Astrocyte of the spinal cord (primary cell): ENCODE measurements at regions not wholly inside any gene's neighbourhood (a gene's known extent, or its start where the extent isn't known, plus 50 kb on each side); places are given as distances from the start of the nearest gene placed in this dataset.
"Not testable (repeated sequence)": the region's sequence is repeated elsewhere in the genome, so short reads cannot be mapped to it uniquely, and the experiment has no call there.

Source experiments
- DNase-seq: peaks from one replicate; pipeline ENCODE4 v3.0.0; 2011; ENCODE audit warnings: low read depth, low spot score
- H3K4me3 ChIP-seq: 2 replicates; pipeline ENCODE4 v1.5.1; 2011; ENCODE audit warnings: low read depth, mild to moderate bottlenecking, low read length, moderate library complexity
- in situ Hi-C: cut with HindIII; loops from 2 replicates; pipeline ENCODE4 v1.10.0; 2017; ENCODE audit warnings: low sequenced_read_pairs
- TF ChIP-seq, protein P1 (sequence below): IDR thresholded peaks from 2 replicates; pipeline ENCODE4 v1.5.1; 2012; ENCODE audit warnings: low read depth, mild to moderate bottlenecking, low read length, inconsistent platforms

DNA sequence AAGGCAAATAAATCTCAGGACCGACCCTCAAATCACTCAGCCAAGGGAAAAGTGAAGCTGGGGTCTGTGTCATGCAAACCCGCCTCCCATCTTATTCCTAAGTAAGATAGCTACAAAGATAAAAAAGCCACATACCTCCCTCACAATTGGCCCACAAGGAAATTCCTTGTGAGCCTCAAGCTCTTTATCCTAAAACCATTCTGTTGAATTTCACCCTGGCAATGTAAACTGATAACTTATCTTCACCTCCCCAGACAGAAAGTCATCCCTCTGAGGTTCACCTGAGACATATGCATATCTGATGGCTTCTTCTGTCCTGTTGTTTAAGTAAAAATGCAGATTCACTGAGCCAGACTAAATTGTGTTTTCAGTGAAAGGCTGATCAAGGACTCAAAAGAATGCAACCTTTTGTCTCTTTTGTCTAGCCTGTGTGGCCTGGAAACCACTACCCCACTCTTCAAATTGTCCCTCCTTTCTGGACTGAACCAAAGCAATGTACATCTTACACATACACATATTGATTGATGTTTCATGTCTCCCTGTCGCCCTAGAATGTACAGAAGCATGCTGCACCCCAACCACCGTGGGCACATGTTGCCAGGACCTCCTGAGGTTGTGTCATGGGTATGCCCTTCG, 91.3 kb downstream of the MFAP3L start:
- H3K4me3 ChIP-seq: no peak overlapping the region
- no peak for DNase-seq
- TF ChIP-seq, protein P1, sequence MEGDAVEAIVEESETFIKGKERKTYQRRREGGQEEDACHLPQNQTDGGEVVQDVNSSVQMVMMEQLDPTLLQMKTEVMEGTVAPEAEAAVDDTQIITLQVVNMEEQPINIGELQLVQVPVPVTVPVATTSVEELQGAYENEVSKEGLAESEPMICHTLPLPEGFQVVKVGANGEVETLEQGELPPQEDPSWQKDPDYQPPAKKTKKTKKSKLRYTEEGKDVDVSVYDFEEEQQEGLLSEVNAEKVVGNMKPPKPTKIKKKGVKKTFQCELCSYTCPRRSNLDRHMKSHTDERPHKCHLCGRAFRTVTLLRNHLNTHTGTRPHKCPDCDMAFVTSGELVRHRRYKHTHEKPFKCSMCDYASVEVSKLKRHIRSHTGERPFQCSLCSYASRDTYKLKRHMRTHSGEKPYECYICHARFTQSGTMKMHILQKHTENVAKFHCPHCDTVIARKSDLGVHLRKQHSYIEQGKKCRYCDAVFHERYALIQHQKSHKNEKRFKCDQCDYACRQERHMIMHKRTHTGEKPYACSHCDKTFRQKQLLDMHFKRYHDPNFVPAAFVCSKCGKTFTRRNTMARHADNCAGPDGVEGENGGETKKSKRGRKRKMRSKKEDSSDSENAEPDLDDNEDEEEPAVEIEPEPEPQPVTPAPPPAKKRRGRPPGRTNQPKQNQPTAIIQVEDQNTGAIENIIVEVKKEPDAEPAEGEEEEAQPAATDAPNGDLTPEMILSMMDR: no peak
- in situ Hi-C loops: no loop called here

DNA sequence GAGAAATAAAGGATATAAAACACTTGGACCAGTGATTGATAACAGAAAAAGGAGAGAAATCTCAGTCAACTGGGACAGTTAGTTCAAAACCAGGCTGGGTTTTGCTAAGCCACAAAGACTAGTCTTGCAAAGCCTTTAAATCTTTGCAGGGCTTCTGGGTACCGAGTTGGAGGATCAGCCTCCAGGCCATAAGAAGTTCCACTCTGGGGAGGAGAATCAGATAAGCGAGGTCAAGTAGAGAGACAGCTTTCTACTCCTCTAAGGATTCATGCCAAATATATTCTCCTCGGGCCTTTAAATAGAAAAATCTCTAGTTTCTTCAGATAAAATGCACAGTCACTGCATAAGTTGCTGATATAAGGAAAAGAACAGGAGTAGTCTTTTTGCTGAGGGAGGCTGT, 92.7 kb downstream of the MFAP3L start:
- in situ Hi-C loops: no loop called here
- H3K4me3 ChIP-seq: no peak overlapping the region
- DNase-seq: no peak
- TF ChIP-seq, protein P1: no peak

DNA sequence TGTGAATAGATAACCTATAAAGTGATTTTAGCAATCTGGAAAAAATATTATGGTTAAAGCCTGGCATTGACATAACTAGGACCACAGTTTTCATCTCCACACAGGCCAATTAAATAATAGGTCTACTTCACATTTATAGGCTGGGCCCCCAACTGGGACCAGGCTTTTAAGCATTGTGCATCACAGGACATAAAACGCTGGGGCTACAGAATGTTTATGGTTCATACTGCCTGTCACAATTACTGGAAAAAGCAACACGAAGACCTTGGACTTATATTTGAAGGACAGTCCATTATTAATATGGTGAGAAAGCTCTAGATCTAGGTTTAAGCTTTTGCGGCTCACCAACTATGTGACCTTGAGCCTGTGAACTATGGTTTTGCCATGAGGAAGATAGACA, 94.2 kb downstream of the MFAP3L start:
- no peak for DNase-seq
- H3K4me3 ChIP-seq: no peak overlapping the region
- TF ChIP-seq, protein P1: no peak
- in situ Hi-C loops: no loop called here

DNA sequence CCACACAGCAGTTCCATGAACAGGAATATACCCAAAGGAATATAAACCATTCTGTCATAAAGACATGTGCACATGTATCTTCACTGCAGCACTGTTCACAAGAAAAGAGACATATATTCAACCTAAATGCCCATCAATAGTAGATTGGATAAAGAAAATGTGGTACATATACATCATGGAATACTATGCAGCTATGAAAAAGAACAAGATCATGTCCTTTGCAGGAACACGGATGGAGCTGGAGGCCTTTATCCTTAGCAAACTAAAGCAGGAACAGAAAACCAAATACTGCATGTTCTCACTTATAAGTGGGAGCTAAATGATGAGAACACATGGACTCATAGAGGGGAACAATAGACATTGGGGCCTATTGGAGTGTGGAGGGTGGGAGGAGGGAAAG, 95.4 kb downstream of the MFAP3L start:
- in situ Hi-C loops, DNase-seq, H3K4me3 ChIP-seq: not testable (repeated sequence)

DNA sequence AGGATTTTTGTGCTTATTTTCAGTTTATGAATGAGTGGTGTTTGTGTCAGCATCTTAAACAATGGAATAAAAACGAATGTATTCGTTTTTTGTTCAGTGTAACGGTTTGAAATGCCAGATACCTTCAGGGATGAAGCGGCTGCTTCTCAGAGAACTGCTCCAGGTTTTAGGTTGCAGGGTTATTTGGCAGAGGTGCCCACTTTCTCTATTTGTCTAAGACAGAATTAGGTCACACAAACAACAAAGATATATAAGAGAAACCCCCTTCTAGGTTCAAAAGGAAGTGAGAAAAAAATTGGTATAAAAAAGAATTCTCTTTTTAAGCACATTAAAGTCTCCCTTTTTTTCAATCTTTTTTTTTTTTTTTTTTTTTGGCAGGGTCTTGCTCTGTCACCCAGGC, 98.9 kb downstream of the MFAP3L start:
- DNase-seq: no peak
- in situ Hi-C loops: no loop called here
- no peak overlapping the region for H3K4me3 ChIP-seq
- TF ChIP-seq, protein P1: no peak

DNA sequence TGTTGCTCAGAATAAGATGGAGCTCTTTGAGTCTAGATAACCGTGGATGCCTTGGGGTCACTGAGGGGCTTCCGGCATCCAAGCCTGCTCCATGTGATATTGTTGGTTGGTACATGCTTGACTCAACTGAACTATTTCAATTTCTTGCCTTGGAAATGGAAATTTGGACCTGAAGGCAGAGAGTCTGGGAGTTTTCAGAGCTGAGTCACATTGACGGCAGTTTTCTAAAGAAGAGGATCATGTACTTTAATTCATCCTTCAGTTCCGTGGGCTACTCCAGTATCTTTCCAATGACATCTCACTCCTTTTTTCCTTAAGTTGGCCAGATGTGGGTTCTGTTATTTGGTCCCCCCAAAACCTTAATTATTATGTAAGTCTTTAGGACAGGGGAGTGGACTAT, 100.5 kb downstream of the MFAP3L start:
- DNase-seq: no peak
- TF ChIP-seq, protein P1: no peak
- no peak overlapping the region for H3K4me3 ChIP-seq
- in situ Hi-C loops: no loop called here

DNA sequence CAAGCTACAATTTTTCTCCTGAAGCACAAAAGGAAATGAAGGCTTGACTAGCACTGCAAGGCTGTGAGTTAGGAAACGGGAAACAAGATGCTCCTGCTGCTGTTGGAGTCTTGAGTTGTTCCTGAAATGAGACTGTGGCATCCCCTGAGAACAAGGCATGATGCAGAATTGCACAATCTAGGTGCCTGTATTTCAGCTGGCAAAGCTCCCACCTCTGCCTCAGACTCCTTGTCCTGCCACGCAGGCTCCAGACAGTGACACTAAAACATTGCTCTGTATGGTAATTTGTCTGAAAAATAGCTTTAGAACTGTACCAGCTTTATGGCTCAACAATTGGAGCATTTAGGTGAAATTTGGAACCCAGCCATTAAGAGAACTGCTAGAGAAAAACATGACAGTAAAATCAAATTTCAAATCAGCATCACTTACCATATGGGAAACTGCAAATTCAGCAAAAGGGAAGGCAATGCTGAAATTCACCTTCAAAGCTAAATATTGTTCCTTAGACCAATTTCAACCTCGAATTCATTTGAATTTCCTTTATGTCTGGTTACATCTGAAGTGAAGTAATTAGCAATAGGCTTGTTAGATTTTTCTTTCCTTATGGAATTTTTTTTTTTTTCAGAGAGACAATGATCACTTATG, 103.4 kb downstream of the MFAP3L start:
- in situ Hi-C loops: no loop called here
- DNase-seq: no peak
- H3K4me3 ChIP-seq: no peak overlapping the region
- TF ChIP-seq, protein P1: no peak
